Psoas muscle (tissue), 7 donors: ENCODE measurements at regions not wholly inside any gene's neighbourhood (a gene's known extent, or its start where the extent isn't known, plus 50 kb on each side); places are given as distances from the start of the nearest gene placed in this dataset.

Source experiments
- ATAC-seq, 4 donors: fragments of 200-7000 bp; cut with Tn5 transposase; one replicate each; pipeline ENCODE4 v1.9.1; 2020; ENCODE audit warnings: moderate library complexity in 3 of 4, mild to moderate bottlenecking in 2 of 4
- DNase-seq, 2 donors: peaks; one replicate each; pipeline ENCODE4 v3.0.0-alpha.2; 2020
- H3K27ac ChIP-seq: fragments of 200-600 bp; one replicate; pipeline ENCODE4 v1.8.0; 2022
- H3K27me3 ChIP-seq, 3 donors: fragments of 200-600 bp in 1 of 3; one replicate each; pipeline versions ENCODE4 v1.6.1 to v1.8.0; 2013 to 2022; ENCODE audit warnings: low read length in 2 of 3, mild to moderate bottlenecking in 2 of 3, moderate library complexity in 1 of 3; ENCODE audit not compliant: insufficient read depth in 3 of 3
- H3K36me3 ChIP-seq, 2 donors: fragments of 200-600 bp in 1 of 2; one replicate each; pipeline versions ENCODE4 v1.6.1 to v1.8.0; 2013 to 2022; ENCODE audit warnings: low read depth in 1 of 2, mild to moderate bottlenecking in 1 of 2, moderate library complexity in 1 of 2; ENCODE audit not compliant: insufficient read depth in 1 of 2
- H3K4me1 ChIP-seq: fragments of 200-600 bp; one replicate; pipeline ENCODE4 v1.8.0; 2022
- H3K4me3 ChIP-seq: fragments of 200-600 bp; one replicate; pipeline ENCODE4 v1.8.0; 2022; ENCODE audit warnings: mild to moderate bottlenecking
- H3K9me3 ChIP-seq: fragments of 200-600 bp; one replicate; pipeline ENCODE4 v1.8.0; 2022
- CTCF ChIP-seq: fragments of 200-600 bp; IDR thresholded peaks from one replicate; pipeline ENCODE4 v1.8.0; 2022; ENCODE audit warnings: antibody characterized with exemption
- WGBS, 3 donors: extraction: QIAGEN DNeasy Blood & Tissue Kit; methylation state at CpG; one replicate each; pipeline versions ENCODE4 v1.1.6 to v1.1.7; 2013; 5-methylcytosine and 5-hydroxymethylcytosine counted together
- intact Hi-C, 2 donors: fragments of 100-400 bp; cut with DNase I; formaldehyde crosslinking; loops; one replicate each; pipeline versions ENCODE4 v1.11.0 to v1.14.2; 2022
- donor health status: healthy with polysubstance abuse.
- donor health status: DM: no; HTN: no; CAD: no; lungs with moderate emphysema.
- donor health status: Bipolar disorder and iron deficiency.
- donor health status: healthy.
- donor health status: DM: yes; HTN: yes; CAD: no.
- donor health status: DM: no; HTN: no; CAD: no.
- donor health status: DM: yes; HTN: yes; CAD: no.

GRCh38 chr5:61949679-61950435 is 356.1 kb upstream of the KIF2A start:
- Histone ChIP-seq H3K36me3 (no peaks in the 10 kb centered on the region), H3K4me1 (no peaks in the 10 kb centered on the region), H3K27ac (no peak overlapping the region), H3K4me3 (no peak overlapping the region), H3K9me3 (no peaks in the 10 kb centered on the region), H3K27me3 (no peaks in the 10 kb centered on the region)
- TF ChIP-seq CTCF, result no peak
- intact Hi-C loops, result no loop called here
- DNase-seq, result no peak
- no peak for ATAC-seq
- 88 to 90% (median 89%) methylated on average over 7 of the region's 7 CpGs for WGBS, 3 donors

- Histone ChIP-seq H3K4me1 (no peaks in the 10 kb centered on the region), H3K27me3 (no peaks in the 10 kb centered on the region), H3K4me3 (no peak overlapping the region), H3K9me3 (no peaks in the 10 kb centered on the region), H3K27ac (no peak overlapping the region), H3K36me3 (no peaks in the 10 kb centered on the region)
- 87 to 96% (median 94%) methylated on average over 3 of the region's 3 CpGs for WGBS, 3 donors
- no peak for TF ChIP-seq CTCF
- intact Hi-C loops, result no loop called here
- no peak for DNase-seq
- no peak for ATAC-seq
Observed at GRCh38 chr5:61951295-61951694, 354.7 kb upstream of the KIF2A start.

- Histone ChIP-seq H3K4me1 (no peaks in the 10 kb centered on the region), H3K9me3 (no peaks in the 10 kb centered on the region), H3K27ac (no peak overlapping the region), H3K27me3 (no peaks in the 10 kb centered on the region), H3K4me3 (no peak overlapping the region), H3K36me3 (no peaks in the 10 kb centered on the region)
- ATAC-seq (no peak), DNase-seq (no peak)
- TF ChIP-seq CTCF, result no peak
- intact Hi-C loops, result no loop called here
- WGBS, 3 donors, result 69 to 75% (median 70%) methylated on average over 3 of the region's 3 CpGs
Observed at GRCh38 chr5:61953913-61954312, 352.1 kb upstream of the KIF2A start.

- Histone ChIP-seq H3K4me1 (no peaks in the 10 kb centered on the region), H3K36me3 (no peaks in the 10 kb centered on the region), H3K4me3 (no peak overlapping the region), H3K27me3 (no peaks in the 10 kb centered on the region), H3K27ac (no peak overlapping the region), H3K9me3 (no peaks in the 10 kb centered on the region)
- no peak for TF ChIP-seq CTCF
- ATAC-seq (no peak), DNase-seq (no peak)
- 38 to 54% (median 50%) methylated on average over 2 of the region's 2 CpGs for WGBS, 3 donors
- intact Hi-C loops, result no loop called here
Observed at GRCh38 chr5:61964201-61964600, 341.8 kb upstream of the KIF2A start.

- H3K36me3 ChIP-seq, result no peaks in the 10 kb centered on the region
- TF ChIP-seq CTCF, result no peak
- H3K27me3 ChIP-seq, result no peaks in the 10 kb centered on the region
- DNase-seq (no peak), ATAC-seq (no peak)
- no peak overlapping the region for H3K4me3 ChIP-seq
- 90 to 94% (median 90%) methylated on average over 1 of the region's 1 CpG for whole genome bisulfite sequencing, 3 donors
- intact Hi-C loops, result no loop called here
- H3K9me3 ChIP-seq, result no peaks in the 10 kb centered on the region
- H3K27ac ChIP-seq, result no peak overlapping the region
- H3K4me1 ChIP-seq, result no peaks in the 10 kb centered on the region
Observed at GRCh38 chr5:61965069-61965468, 340.9 kb upstream of the KIF2A start.
